Skin epidermis (tissue), 12 donors: ENCODE measurements at regions not wholly inside any gene's neighbourhood (a gene's known extent, or its start where the extent isn't known, plus 50 kb on each side); places are given as distances from the start of the nearest gene placed in this dataset.

ENCODE experiments used
- H3K27ac ChIP-seq, 21 experiments: fragments of 200-600 bp; sonication (generic) in 11 of 21; one replicate each; pipeline ENCODE4 v1.5.0; 2020; ENCODE audit warnings: mild to moderate bottlenecking in 3 of 21, inconsistent platforms in 2 of 21, moderate library complexity in 2 of 21
- H3K4me3 ChIP-seq, 7 experiments: fragments of 200-600 bp; sonication (generic) in 2 of 7; one replicate each; pipeline ENCODE4 v1.5.0; 2020; ENCODE audit warnings: inconsistent platforms in 2 of 7, mild to moderate bottlenecking in 2 of 7, moderate library complexity in 1 of 7

- no peak overlapping the region for H3K4me3 ChIP-seq
These were observed 366.6 kb upstream of the PFKP start for GRCh38 chr10:2700626-2701305.

DNA sequence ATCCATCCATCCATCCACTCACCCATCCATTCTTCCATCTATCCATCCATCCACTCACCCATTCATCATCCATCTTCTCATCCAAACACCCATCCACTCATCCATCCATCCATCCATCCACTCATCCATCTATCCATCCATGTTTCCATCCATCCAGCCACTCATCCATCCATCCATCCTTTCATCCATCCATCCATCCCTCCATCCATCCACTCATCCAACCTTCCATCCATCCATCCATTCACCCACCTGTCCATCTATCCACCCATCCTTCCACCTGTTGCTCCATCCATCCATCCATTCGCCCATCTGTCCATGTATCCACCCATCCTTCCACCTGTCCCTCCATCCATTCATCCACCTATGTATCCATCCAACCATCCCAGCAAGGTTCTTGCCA, 378.4 kb upstream of the PFKP start:
- no peak overlapping the region for H3K4me3 ChIP-seq
- H3K27ac ChIP-seq = no peak overlapping the region

More at GRCh38 chr10:2700626-2701305, 366.6 kb upstream of the PFKP start:
- H3K27ac ChIP-seq = no peak overlapping the region

GRCh38 chr10:2686691-2687090, 380.7 kb upstream of the PFKP start:
- no peak overlapping the region for H3K4me3 ChIP-seq
- no peak overlapping the region for H3K27ac ChIP-seq

- Histone ChIP-seq H3K27ac (no peak overlapping the region), H3K4me3 (no peak overlapping the region)
These were observed 384.9 kb upstream of the PFKP start for GRCh38 chr10:2682491-2682890.

DNA sequence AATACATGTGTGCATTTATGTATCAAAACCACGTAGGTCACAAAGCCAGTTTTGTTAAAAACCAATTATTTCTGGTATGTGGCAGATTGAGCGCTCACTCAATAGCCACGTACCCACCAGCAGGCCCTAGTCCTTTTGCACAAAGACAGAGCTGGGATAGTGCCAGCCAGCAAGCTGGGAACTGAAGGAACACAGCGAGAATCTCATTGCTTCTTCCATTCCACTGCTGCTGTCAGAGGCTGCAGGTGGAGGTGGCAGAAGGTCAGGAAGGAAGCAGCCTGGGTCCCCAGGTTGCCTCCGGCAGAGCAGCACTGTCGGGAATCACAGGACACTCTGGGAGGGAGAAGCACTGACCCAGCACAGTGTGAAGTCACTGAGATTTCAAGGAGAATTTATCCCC, 385.5 kb upstream of the PFKP start:
- Histone ChIP-seq H3K27ac (no peak overlapping the region), H3K4me3 (no peak overlapping the region)

DNA sequence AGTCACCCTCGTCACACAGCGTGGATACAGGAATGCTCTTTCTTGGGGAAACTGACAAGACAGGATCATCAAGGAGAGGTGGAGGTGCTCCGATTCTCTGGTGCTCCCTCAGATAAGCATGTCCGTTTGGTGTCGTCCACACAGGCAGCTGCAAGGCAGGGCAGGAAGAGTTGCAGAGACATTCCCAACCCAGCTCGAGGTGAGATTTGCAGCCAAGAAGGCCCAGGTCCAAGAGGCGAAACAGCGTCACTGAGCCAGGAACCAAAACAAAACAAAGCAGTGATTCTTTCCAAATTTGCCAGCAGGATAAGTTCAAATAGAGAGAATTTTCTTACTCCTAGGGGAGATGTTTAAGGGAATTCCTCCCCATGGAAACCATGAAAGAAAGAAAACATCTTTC, 386.5 kb upstream of the PFKP start:
- Histone ChIP-seq H3K27ac (no peak overlapping the region), H3K4me3 (no peak overlapping the region)

DNA sequence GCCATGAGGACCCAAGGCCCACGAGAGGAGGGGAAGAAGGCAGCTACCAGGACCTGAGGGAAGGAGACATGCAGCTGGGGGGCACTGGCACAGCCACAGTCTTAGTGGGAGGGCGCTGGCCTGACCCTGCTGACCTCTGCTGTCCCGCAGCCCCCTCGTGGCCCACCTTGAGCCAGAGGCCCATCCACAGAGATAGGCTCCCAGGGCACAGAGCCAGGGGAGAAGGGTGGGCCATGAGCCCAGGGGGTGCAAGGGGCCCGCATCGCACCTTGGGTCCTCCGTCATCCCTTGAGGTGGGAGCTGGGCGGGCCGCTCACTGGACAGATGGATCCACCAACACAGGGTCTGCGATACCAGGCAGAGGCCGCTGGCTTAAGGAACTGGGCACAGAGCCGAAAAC, 387.7 kb upstream of the PFKP start:
- Histone ChIP-seq H3K4me3 (no peak overlapping the region), H3K27ac (no peak overlapping the region)

DNA sequence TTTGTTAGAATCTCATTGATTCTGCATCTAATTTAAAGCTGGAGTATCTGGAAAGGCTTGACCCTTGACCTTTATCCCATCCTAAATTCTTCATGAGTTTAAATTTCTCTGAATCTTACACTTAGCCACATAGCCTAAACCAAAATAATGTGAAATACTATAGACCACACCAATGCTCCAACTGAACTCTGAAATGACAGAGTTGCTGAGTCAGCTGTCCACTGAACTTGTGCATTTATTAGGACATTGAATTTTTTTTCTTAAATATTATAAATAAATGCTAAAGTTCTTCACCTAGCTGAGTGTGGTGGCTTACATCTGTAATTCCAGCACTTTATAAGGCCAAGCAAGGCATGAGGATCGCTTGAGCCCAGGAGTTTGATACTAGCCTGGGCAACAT, 390.9 kb upstream of the PFKP start:
- H3K4me3 ChIP-seq = no peak overlapping the region
- no peak overlapping the region for H3K27ac ChIP-seq

- Histone ChIP-seq H3K4me3 (no peak overlapping the region), H3K27ac (no peak overlapping the region)
These were observed 392.9 kb upstream of the PFKP start for GRCh38 chr10:2674451-2674850.

GRCh38 chr10:2670864-2671263, 396.5 kb upstream of the PFKP start:
- Histone ChIP-seq H3K27ac (no peak overlapping the region), H3K4me3 (no peak overlapping the region)

DNA sequence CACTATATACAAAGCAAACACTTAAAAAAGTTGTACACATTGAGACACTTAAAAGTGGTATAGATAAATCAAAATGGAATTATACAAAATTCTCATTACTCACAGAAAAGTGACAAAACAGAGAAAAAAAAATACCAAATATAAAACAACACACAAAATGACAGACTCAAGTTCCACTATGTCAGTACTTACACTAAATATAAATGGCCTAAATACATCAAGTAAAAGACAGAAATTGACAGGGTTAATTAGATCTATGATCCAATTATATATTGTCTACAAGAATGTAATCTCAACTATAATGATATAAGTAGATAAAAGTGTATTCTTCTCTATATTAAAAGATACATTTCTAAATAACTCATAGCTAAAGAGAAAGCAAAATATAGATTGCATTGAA, 401.6 kb upstream of the PFKP start:
- H3K27ac ChIP-seq = no peak overlapping the region
- H3K4me3 ChIP-seq = no peak overlapping the region

DNA sequence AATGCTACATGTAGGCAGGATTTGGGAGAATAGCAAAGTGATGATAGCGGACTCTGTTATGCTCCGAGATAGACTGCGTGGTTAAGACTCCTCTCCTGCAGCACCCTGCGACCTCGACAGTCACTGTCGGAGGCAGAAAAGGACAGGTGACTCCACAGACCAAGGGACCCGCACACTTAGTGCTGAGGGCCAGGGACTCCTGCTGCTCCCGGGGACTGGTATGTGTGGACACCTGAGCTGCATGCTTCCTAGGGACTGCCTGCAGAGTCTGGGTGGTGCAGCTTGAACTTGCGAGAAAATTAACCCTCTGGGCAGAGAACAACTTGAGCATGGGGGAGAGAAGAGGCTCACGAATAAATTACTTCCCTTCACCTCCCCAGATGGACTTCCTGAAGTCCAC, 407.1 kb upstream of the PFKP start:
- Histone ChIP-seq H3K27ac (no peak overlapping the region), H3K4me3 (no peak overlapping the region)

- Histone ChIP-seq H3K27ac (no peak overlapping the region), H3K4me3 (no peak overlapping the region)
These were observed 407.6 kb upstream of the PFKP start for GRCh38 chr10:2659660-2660209.

DNA sequence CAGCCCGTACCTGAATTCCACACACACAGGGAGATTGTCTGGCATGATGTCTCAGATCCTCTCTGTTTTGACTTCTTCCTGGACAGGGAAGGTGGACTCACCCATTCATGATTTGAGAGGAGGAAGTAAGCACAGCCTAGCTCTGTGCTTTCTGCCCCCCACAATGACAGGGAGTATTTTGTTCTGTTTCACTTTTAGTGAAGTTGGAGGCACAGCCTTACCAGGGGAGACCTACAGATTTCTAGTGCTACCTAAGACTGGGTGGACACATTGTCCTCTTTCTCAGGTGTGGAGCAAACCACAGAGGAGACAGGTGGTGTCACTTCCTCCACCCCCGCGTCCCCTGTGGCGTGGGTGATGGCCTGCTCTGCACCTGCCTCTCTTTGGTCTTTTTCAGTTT, 408.6 kb upstream of the PFKP start:
- Histone ChIP-seq H3K27ac (no peak overlapping the region), H3K4me3 (no peak overlapping the region)

GRCh38 chr10:2650328-2650727, 417.0 kb upstream of the PFKP start:
- H3K4me3 ChIP-seq = no peak overlapping the region
- H3K27ac ChIP-seq = no peak overlapping the region

- Histone ChIP-seq H3K4me3 (no peak overlapping the region), H3K27ac (no peak overlapping the region)
These were observed 426.3 kb upstream of the PFKP start for GRCh38 chr10:2641028-2641427.

GRCh38 chr10:2633630-2634029, 433.7 kb upstream of the PFKP start:
- H3K4me3 ChIP-seq = no peak overlapping the region
- H3K27ac ChIP-seq = no peak overlapping the region

GRCh38 chr10:2631557-2632205, 435.7 kb upstream of the PFKP start:
- H3K27ac ChIP-seq = no peak overlapping the region
- H3K4me3 ChIP-seq = no peak overlapping the region

DNA sequence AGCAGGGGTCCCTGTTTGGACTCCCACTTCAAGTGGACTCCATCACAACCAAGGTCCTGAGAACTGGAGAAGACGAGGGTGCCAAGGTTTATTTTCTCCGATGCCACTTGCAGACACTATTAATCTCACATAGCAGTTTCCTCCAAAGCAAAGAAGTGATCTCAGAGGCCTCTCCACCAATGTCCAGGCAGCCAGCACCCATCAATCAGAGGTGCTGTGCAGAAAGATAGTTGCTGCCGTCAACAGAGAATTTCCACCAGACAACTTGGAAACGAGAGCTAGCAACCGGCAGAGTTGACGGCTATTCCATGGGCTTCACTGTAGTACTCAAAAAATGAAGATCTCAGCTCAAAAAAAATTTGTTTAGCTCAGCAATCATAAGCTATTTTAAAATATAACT, 438.6 kb upstream of the PFKP start:
- Histone ChIP-seq H3K27ac (no peak overlapping the region), H3K4me3 (no peak overlapping the region)

- H3K4me3 ChIP-seq = no peak overlapping the region
- no peak overlapping the region for H3K27ac ChIP-seq
These were observed 439.4 kb upstream of the PFKP start for GRCh38 chr10:2627969-2628368.

DNA sequence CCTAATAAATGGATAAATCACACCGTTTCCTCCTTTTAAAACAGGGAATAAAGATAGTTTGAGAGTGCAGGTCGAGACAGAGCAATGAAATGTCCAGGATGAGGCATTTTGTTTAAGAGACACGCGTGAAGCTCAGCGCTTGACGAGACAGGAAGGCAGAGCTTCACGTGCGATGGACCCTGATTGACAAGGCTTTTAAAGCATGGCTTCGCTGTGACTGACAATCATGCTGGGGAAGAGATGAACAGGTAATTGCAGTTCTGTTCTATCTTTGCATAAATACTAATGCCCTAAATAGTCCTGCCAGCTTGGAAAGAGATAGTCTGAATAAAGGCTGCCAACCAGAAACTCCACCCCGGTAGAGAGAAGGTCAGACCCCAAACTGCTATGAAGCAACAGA, 442.3 kb upstream of the PFKP start:
- no peak overlapping the region for H3K27ac ChIP-seq

More for the DNA sequence above, 442.3 kb upstream of the PFKP start:
- H3K4me3 ChIP-seq = no peak overlapping the region
